SK-N-SH (cell line): ENCODE measurements at regions not wholly inside any gene's neighbourhood (a gene's known extent, or its start where the extent isn't known, plus 50 kb on each side); places are given as distances from the start of the nearest gene placed in this dataset.
A peak's percentile ranks its signal among the peaks of the same experiment; 100 is the strongest.

Source experiments
- CTCF ChIA-PET: fragments of 300-600, 350-600 bp; formaldehyde crosslinking; extraction: SDS; loops from one replicate; lab custom pipeline; 2021; lab: Yijun Ruan, JAX
- POLR2A ChIA-PET: fragments of 350-600 bp; sonication (Branson Sonifier 250); formaldehyde crosslinking; extraction: SDS; loops from one replicate; lab custom pipeline; 2020; ENCODE audit warnings: antibody characterized with exemption, inconsistent platforms; lab: Yijun Ruan, JAX
- DNase-seq: peaks from one replicate; pipeline ENCODE4 v3.0.0; 2012
- H2AFZ ChIP-seq: fragments of 200-600 bp; sonication (generic); 2 replicates; pipeline ENCODE4 v1.8.1; 2016; ENCODE audit warnings: antibody characterized with exemption, mild to moderate bottlenecking, low read depth
- H3F3A ChIP-seq: fragments of 200-600 bp; sonication (generic); replicated peaks from 2 replicates; pipeline ENCODE3; 2016; ENCODE audit warnings: antibody characterized with exemption, mild to moderate bottlenecking; ENCODE audit not compliant: insufficient read depth
- H3K27ac ChIP-seq, 2 experiments: fragments of 200-500 bp in 1 of 2; fragments of 200-600 bp in 1 of 2; sonication (Bioruptor generic) in 1 of 2; sonication (generic), shearing (Covaris generic) in 1 of 2; 2 replicates each; pipeline versions ENCODE4 v1.5.1 to v1.6.1; 2014 to 2016; ENCODE audit warnings: low read depth in 2 of 2, inconsistent platforms in 1 of 2, low read length in 1 of 2, mild to moderate bottlenecking in 1 of 2, mixed read lengths in 1 of 2
- H3K27me3 ChIP-seq: fragments of 200-600 bp; sonication (generic), shearing (Covaris generic); 2 replicates; pipeline ENCODE4 v1.6.1; 2016; ENCODE audit warnings: mixed run types; ENCODE audit not compliant: insufficient read depth
- H3K36me3 ChIP-seq, 2 experiments: fragments of 200-500 bp in 1 of 2; fragments of 200-600 bp in 1 of 2; sonication (Bioruptor generic) in 1 of 2; sonication (generic) in 1 of 2; replicated peaks in 1 of 2; 2 replicates each; pipeline versions ENCODE3 to v1.5.1; 2014 to 2016; ENCODE audit warnings: low read length in 1 of 2, mild to moderate bottlenecking in 1 of 2; ENCODE audit not compliant: insufficient read depth in 2 of 2, control insufficient read depth in 1 of 2
- H3K4me1 ChIP-seq, 2 experiments: fragments of 200-500 bp in 1 of 2; fragments of 200-600 bp in 1 of 2; sonication (Bioruptor generic) in 1 of 2; sonication (generic), shearing (Covaris generic) in 1 of 2; 2 replicates each; pipeline versions ENCODE4 v1.5.1 to v1.6.1; 2014 to 2016; ENCODE audit warnings: low read depth in 1 of 2, low read length in 1 of 2, mixed run types in 1 of 2; ENCODE audit not compliant: insufficient read depth in 2 of 2, control insufficient read depth in 1 of 2
- H3K4me2 ChIP-seq: fragments of 200-600 bp; sonication (generic), shearing (Covaris generic); 2 replicates; pipeline ENCODE4 v1.6.1; 2017; ENCODE audit warnings: mixed run types
- H3K4me3 ChIP-seq, 2 experiments: fragments of 200-500 bp in 1 of 2; fragments of 200-600 bp in 1 of 2; sonication (Bioruptor generic) in 1 of 2; sonication (generic), shearing (Covaris generic) in 1 of 2; 2 replicates each; pipeline versions ENCODE4 v1.5.1 to v1.8.1; 2014 to 2016; ENCODE audit warnings: low read depth in 2 of 2, inconsistent platforms in 1 of 2, low read length in 1 of 2, mild to moderate bottlenecking in 1 of 2, mixed read lengths in 1 of 2, moderate library complexity in 1 of 2
- H3K79me2 ChIP-seq: fragments of 200-600 bp; sonication (generic); 2 replicates; pipeline ENCODE4 v1.8.1; 2017; ENCODE audit warnings: mild to moderate bottlenecking; ENCODE audit not compliant: insufficient read depth
- H3K9ac ChIP-seq: fragments of 200-600 bp; sonication (generic); 2 replicates; pipeline ENCODE4 v1.6.1; 2017; ENCODE audit warnings: mixed run types
- H3K9me2 ChIP-seq: fragments of 200-600 bp; sonication (generic); 2 replicates; pipeline ENCODE4 v1.6.1; 2017; ENCODE audit warnings: mixed run types
- H3K9me3 ChIP-seq: fragments of 200-600 bp; sonication (generic); 2 replicates; pipeline ENCODE4 v1.6.1; 2017; ENCODE audit warnings: mixed run types, mild to moderate bottlenecking, moderate library complexity
- H4K20me1 ChIP-seq: fragments of 200-600 bp; sonication (generic); 2 replicates; pipeline ENCODE4 v1.6.1; 2017; ENCODE audit warnings: mild to moderate bottlenecking, mixed run types; ENCODE audit not compliant: insufficient read depth
- CHD2 ChIP-seq: fragments of 150-350 bp; IDR thresholded peaks from 2 replicates; pipeline ENCODE4 v1.6.1; 2018; ENCODE audit warnings: low read length; ENCODE audit not compliant: partially characterized antibody
- CTCF ChIP-seq: fragments of 200-600 bp; sonication (generic); IDR thresholded peaks from 2 replicates; pipeline ENCODE4 v1.6.1; 2017; ENCODE audit warnings: antibody characterized with exemption, mild to moderate bottlenecking, moderate library complexity
- ELF1 ChIP-seq: IDR thresholded peaks from 2 replicates; pipeline ENCODE4 v1.4.0; 2012
- FOSL2 ChIP-seq: IDR thresholded peaks from 2 replicates; pipeline ENCODE4 v1.4.0; 2012; ENCODE audit warnings: low read depth, mild to moderate bottlenecking, moderate library complexity, borderline replicate concordance
- FOXM1 ChIP-seq: IDR thresholded peaks from 2 replicates; pipeline ENCODE4 v1.4.0; 2012; ENCODE audit warnings: low read depth, mild to moderate bottlenecking
- GATA2 ChIP-seq: sonication (generic); formaldehyde crosslinking; IDR thresholded peaks from 2 replicates; pipeline ENCODE4 v1.5.0; 2020; ENCODE audit warnings: mild to moderate bottlenecking, missing genetic modification reagents
- JUND ChIP-seq: IDR thresholded peaks from 2 replicates; pipeline ENCODE4 v1.4.0; 2012
- MEF2A ChIP-seq: IDR thresholded peaks from 2 replicates; pipeline ENCODE4 v1.4.0; 2012; ENCODE audit warnings: low read depth, borderline replicate concordance
- MXI1 ChIP-seq: IDR thresholded peaks from 2 replicates; pipeline ENCODE4 v1.6.1; 2012; ENCODE audit warnings: mild to moderate bottlenecking, low read depth, low read length, improper control_type of control experiment
- NRF1 ChIP-seq: IDR thresholded peaks from 2 replicates; pipeline ENCODE4 v1.6.1; 2012; ENCODE audit warnings: low read depth, mild to moderate bottlenecking, low read length
- RAD21 ChIP-seq: IDR thresholded peaks from 2 replicates; pipeline ENCODE4 v1.6.1; 2012; ENCODE audit warnings: mild to moderate bottlenecking, low read length
- RXRA ChIP-seq: IDR thresholded peaks from 2 replicates; pipeline ENCODE4 v1.4.0; 2012; ENCODE audit warnings: low read depth, mild to moderate bottlenecking, borderline replicate concordance
- SIN3A ChIP-seq: IDR thresholded peaks from 2 replicates; pipeline ENCODE4 v1.6.1; 2012; ENCODE audit warnings: low read depth, mild to moderate bottlenecking, low read length, moderate library complexity, borderline replicate concordance
- TAF1 ChIP-seq: IDR thresholded peaks from 2 replicates; pipeline ENCODE4 v1.6.1; 2012; ENCODE audit warnings: low read depth, mild to moderate bottlenecking, low read length, moderate library complexity, borderline replicate concordance
- TCF12 ChIP-seq: IDR thresholded peaks from 2 replicates; pipeline ENCODE4 v1.4.0; 2012
- TEAD4 ChIP-seq: IDR thresholded peaks from 2 replicates; pipeline ENCODE4 v1.4.0; 2012; ENCODE audit warnings: mild to moderate bottlenecking, borderline replicate concordance; ENCODE audit not compliant: insufficient read depth
- WGBS: methylation state at CpG from one replicate; pipeline ENCODE4 v1.1.6; 2017; ENCODE audit warnings: low lambda C conversion rate; 5-methylcytosine and 5-hydroxymethylcytosine counted together
- TF ChIP-seq, protein P1 (sequence below): IDR thresholded peaks from 2 replicates; pipeline ENCODE4 v1.4.0; 2012; ENCODE audit warnings: low read depth, borderline replicate concordance

DNA sequence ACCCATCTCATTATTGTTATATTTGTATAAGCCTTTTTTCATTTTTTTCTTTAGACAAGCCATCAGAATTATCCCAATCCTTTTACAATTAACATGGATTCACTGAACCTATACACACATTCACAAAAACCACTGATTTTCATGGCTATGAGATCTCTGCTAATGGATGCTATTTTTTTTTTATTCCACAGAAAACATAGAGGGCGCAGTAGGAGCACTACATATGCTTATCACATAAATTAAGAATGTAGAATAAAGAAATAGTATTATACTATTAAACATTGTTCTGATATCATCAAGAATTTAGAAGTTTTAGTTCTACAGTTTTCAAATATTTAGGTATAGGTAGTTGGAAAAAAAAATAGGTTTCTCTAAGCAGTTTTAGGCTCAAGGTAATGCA lies 1477.4 kb downstream of the ARAP2 start:
- H3K79me2 ChIP-seq: no peaks in the 10 kb centered on the region
- no peak for DNase-seq
- H3K9me3 ChIP-seq: no peaks in the 10 kb centered on the region
- no peak overlapping the region for H3K4me3 ChIP-seq
- 13% methylated on average over 1 of the region's 1 CpG for WGBS
- no peak overlapping the region for H3K4me2 ChIP-seq
- H3K27ac ChIP-seq: no peak overlapping the region
- no peaks in the 10 kb centered on the region for H3K4me1 ChIP-seq
- no peaks in the 10 kb centered on the region for H4K20me1 ChIP-seq
- H3F3A ChIP-seq: no peaks in the 10 kb centered on the region
- ChIA-PET POLR2A (no interaction called here), CTCF (interaction anchor here (0.6 kb wide), 1 partner anchor 1475 kb away, joined by 4 read pairs; no protein-coding TSS in a partner anchor)
- H3K9me2 ChIP-seq: no peaks in the 10 kb centered on the region
- no peak for TF ChIP-seq TEAD4
- 0 out of 2 replicates have a peak, but pooled peaks have one; percentile 12 for TF ChIP-seq CTCF
- no peaks in the 10 kb centered on the region for H3K36me3 ChIP-seq
- no peak overlapping the region for H3K9ac ChIP-seq
- H3K27me3 ChIP-seq: no peaks in the 10 kb centered on the region
- no peak overlapping the region for H2AFZ ChIP-seq

- POLR2A ChIA-PET: no interaction called here
- WGBS: 8% methylated on average over 2 of the region's 2 CpGs
These were observed 1476.9 kb downstream of the ARAP2 start for GRCh38 chr4:34767407-34767806.

More at GRCh38 chr4:34767407-34767806, 1476.9 kb downstream of the ARAP2 start:
- Histone ChIP-seq H3K9ac (no peak overlapping the region), H3K27ac (no peak overlapping the region), H3K4me2 (no peak overlapping the region), H3K9me2 (no peaks in the 10 kb centered on the region), H3F3A (no peaks in the 10 kb centered on the region), H4K20me1 (no peaks in the 10 kb centered on the region), H3K4me1 (no peaks in the 10 kb centered on the region), H3K36me3 (no peaks in the 10 kb centered on the region), H3K79me2 (no peaks in the 10 kb centered on the region), H3K4me3 (no peak overlapping the region), H3K9me3 (no peaks in the 10 kb centered on the region), H2AFZ (no peak overlapping the region), H3K27me3 (no peaks in the 10 kb centered on the region)
- no peak for DNase-seq
- TF ChIP-seq, protein P1, sequence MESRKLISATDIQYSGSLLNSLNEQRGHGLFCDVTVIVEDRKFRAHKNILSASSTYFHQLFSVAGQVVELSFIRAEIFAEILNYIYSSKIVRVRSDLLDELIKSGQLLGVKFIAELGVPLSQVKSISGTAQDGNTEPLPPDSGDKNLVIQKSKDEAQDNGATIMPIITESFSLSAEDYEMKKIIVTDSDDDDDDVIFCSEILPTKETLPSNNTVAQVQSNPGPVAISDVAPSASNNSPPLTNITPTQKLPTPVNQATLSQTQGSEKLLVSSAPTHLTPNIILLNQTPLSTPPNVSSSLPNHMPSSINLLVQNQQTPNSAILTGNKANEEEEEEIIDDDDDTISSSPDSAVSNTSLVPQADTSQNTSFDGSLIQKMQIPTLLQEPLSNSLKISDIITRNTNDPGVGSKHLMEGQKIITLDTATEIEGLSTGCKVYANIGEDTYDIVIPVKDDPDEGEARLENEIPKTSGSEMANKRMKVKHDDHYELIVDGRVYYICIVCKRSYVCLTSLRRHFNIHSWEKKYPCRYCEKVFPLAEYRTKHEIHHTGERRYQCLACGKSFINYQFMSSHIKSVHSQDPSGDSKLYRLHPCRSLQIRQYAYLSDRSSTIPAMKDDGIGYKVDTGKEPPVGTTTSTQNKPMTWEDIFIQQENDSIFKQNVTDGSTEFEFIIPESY: no peak
- TF ChIP-seq NRF1 (no peak), CHD2 (no peak), CTCF (no peak), SIN3A (no peak), RAD21 (no peak), TCF12 (no peak), MXI1 (no peak), TEAD4 (no peak), ELF1 (no peak), FOXM1 (no peak), GATA2 (no peak), MEF2A (no peak), RXRA (no peak), FOSL2 (no peak), JUND (no peak), TAF1 (no peak)
- CTCF ChIA-PET: interaction anchor here (0.6 to 0.8 kb wide), 2 partner anchors 30 to 1475 kb away, joined by 4 read pairs; no protein-coding TSS in a partner anchor
